GM12878 (cell line): ENCODE measurements at regions not wholly inside any gene's neighbourhood (a gene's known extent, or its start where the extent isn't known, plus 50 kb on each side); places are given as distances from the start of the nearest gene placed in this dataset.

ENCODE experiments used
- BCL11A ChIP-seq: IDR thresholded peaks from 2 replicates; pipeline ENCODE4 v1.6.1; 2011; ENCODE audit warnings: low read depth, low read length
- CTCF ChIP-seq, 3 experiments: IDR thresholded peaks in 2 of 3; conservative IDR thresholded peaks in 1 of 3; 2 replicates each; pipeline ENCODE4 v1.5.1; 2011; ENCODE audit warnings: low read depth in 3 of 3, low read length in 3 of 3, mild to moderate bottlenecking in 3 of 3, control low read depth in 2 of 3, moderate library complexity in 2 of 3, inconsistent platforms in 1 of 3, mixed read lengths in 1 of 3; ENCODE audit not compliant: control insufficient read depth in 2 of 3, insufficient read depth in 1 of 3; ENCODE audit errors: extremely low read depth in 1 of 3
- EP300 ChIP-seq, 2 experiments: fragments of 150-350 bp in 1 of 2; IDR thresholded peaks; 2 replicates each; pipeline ENCODE4 v1.6.1; 2011 to 2012; ENCODE audit warnings: low read depth in 2 of 2, low read length in 2 of 2, borderline replicate concordance in 1 of 2, improper control_type of control experiment in 1 of 2, inconsistent platforms in 1 of 2; ENCODE audit not compliant: control insufficient read depth in 1 of 2
- ETV6 ChIP-seq, 2 experiments: fragments of 450-650 bp in 1 of 2; IDR thresholded peaks in 1 of 2; conservative IDR thresholded peaks in 1 of 2; 2 replicates each; pipeline ENCODE4 v1.6.1; 2014; ENCODE audit warnings: antibody characterized with exemption in 1 of 2, borderline replicate concordance in 1 of 2, low read depth in 1 of 2, mild to moderate bottlenecking in 1 of 2, moderate library complexity in 1 of 2
- GABPA ChIP-seq: IDR thresholded peaks from 2 replicates; pipeline ENCODE4 v1.6.1; 2014; ENCODE audit warnings: antibody characterized with exemption, low read depth, mild to moderate bottlenecking, inconsistent platforms
- POLR2A ChIP-seq: IDR thresholded peaks from 2 replicates; pipeline ENCODE4 v1.6.1; 2011; ENCODE audit warnings: low read depth, mild to moderate bottlenecking, low read length
- POLR2AphosphoS2 ChIP-seq: IDR thresholded peaks from 2 replicates; pipeline ENCODE4 v1.6.1; 2011; ENCODE audit warnings: low read depth, mild to moderate bottlenecking, low read length, improper control_type of control experiment, moderate library complexity
- RAD21 ChIP-seq: IDR thresholded peaks from 2 replicates; pipeline ENCODE4 v1.6.1; 2011; ENCODE audit warnings: mild to moderate bottlenecking, low read depth, low read length, moderate library complexity; ENCODE audit not compliant: insufficient read depth
- ZBTB4 ChIP-seq: fragments of 450-650 bp; formaldehyde crosslinking; IDR thresholded peaks from 2 replicates; pipeline ENCODE4 v1.4.0; 2022; ENCODE audit warnings: mild to moderate bottlenecking, moderate library complexity
- TF ChIP-seq, protein P1 (sequence below): fragments of 450-650 bp; IDR thresholded peaks from 2 replicates; pipeline ENCODE4 v1.6.1; 2017; ENCODE audit warnings: mild to moderate bottlenecking
- TF ChIP-seq, protein P2 (sequence below): IDR thresholded peaks from 2 replicates; pipeline ENCODE4 v1.6.1; 2012; ENCODE audit warnings: low read depth, low read length, improper control_type of control experiment
- TF ChIP-seq, protein P3 (sequence below): IDR thresholded peaks from 2 replicates; pipeline ENCODE4 v1.6.1; 2011; ENCODE audit warnings: low read depth, low read length, improper control_type of control experiment, borderline replicate concordance

- TF ChIP-seq CTCF (IDR thresholded peaks at IDR 0.05 in 2 of 3, conservative IDR thresholded peaks at IDR 0.05 in 1 of 3; ENCODE audit: control insufficient read depth in 2 of 3, extremely low read depth in 1 of 3, insufficient read depth in 1 of 3, low read depth in 3 of 3, low read length in 3 of 3) (no peak), BCL11A (no peak), POLR2AphosphoS2 (no peak), POLR2A (no peak), ZBTB4 (CRISPR knock-in tag) (no peak), GABPA (no peak), ETV6 (conservative IDR thresholded peaks at IDR 0.05 in 1 of 2, IDR thresholded peaks at IDR 0.05 in 1 of 2; ENCODE audit: borderline replicate concordance in 1 of 2, low read depth in 1 of 2) (no peak), RAD21 (no peak), EP300 (IDR thresholded peaks at IDR 0.05; ENCODE audit: borderline replicate concordance in 1 of 2, control insufficient read depth in 1 of 2, low read depth in 2 of 2, low read length in 2 of 2) (no peak)
- TF ChIP-seq, protein P1, sequence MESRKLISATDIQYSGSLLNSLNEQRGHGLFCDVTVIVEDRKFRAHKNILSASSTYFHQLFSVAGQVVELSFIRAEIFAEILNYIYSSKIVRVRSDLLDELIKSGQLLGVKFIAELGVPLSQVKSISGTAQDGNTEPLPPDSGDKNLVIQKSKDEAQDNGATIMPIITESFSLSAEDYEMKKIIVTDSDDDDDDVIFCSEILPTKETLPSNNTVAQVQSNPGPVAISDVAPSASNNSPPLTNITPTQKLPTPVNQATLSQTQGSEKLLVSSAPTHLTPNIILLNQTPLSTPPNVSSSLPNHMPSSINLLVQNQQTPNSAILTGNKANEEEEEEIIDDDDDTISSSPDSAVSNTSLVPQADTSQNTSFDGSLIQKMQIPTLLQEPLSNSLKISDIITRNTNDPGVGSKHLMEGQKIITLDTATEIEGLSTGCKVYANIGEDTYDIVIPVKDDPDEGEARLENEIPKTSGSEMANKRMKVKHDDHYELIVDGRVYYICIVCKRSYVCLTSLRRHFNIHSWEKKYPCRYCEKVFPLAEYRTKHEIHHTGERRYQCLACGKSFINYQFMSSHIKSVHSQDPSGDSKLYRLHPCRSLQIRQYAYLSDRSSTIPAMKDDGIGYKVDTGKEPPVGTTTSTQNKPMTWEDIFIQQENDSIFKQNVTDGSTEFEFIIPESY, result no peak
- TF ChIP-seq, protein P2, sequence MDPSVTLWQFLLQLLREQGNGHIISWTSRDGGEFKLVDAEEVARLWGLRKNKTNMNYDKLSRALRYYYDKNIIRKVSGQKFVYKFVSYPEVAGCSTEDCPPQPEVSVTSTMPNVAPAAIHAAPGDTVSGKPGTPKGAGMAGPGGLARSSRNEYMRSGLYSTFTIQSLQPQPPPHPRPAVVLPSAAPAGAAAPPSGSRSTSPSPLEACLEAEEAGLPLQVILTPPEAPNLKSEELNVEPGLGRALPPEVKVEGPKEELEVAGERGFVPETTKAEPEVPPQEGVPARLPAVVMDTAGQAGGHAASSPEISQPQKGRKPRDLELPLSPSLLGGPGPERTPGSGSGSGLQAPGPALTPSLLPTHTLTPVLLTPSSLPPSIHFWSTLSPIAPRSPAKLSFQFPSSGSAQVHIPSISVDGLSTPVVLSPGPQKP, result no peak
- TF ChIP-seq, protein P3, sequence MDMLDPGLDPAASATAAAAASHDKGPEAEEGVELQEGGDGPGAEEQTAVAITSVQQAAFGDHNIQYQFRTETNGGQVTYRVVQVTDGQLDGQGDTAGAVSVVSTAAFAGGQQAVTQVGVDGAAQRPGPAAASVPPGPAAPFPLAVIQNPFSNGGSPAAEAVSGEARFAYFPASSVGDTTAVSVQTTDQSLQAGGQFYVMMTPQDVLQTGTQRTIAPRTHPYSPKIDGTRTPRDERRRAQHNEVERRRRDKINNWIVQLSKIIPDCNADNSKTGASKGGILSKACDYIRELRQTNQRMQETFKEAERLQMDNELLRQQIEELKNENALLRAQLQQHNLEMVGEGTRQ, result no peak
Measured at GRCh38 chr6:165748390-165748789, 85.3 kb upstream of the PDE10A start.
